ENCODE measurements at regions not wholly inside any gene's neighbourhood (a gene's known extent, or its start where the extent isn't known, plus 50 kb on each side); places are given as distances from the start of the nearest gene placed in this dataset.

GRCh38 chr10:1893941-1894340 is 156.6 kb upstream of the ADARB2 start:
- TF ChIP-seq CTCF (IDR thresholded peaks at IDR 0.05; ENCODE audit: low read depth, low read length, missing control alignments) = no peak
- DNase-seq (ENCODE audit: extremely low read depth, low read depth) = no peak
- H3K4me3 ChIP-seq (replicated peaks; ENCODE audit: low read depth, low read length) = no peak overlapping the region

- no peak for TF ChIP-seq CTCF (IDR thresholded peaks at IDR 0.05; ENCODE audit: low read depth, low read length, missing control alignments)
- no peak for DNase-seq (ENCODE audit: extremely low read depth, low read depth)
- no peak overlapping the region for H3K4me3 ChIP-seq (replicated peaks; ENCODE audit: low read depth, low read length)
These were observed 148.7 kb upstream of the ADARB2 start for GRCh38 chr10:1886039-1886438.

- DNase-seq (ENCODE audit: extremely low read depth, low read depth) = no peak
- no peak overlapping the region for H3K4me3 ChIP-seq (replicated peaks; ENCODE audit: low read depth, low read length)
- no peak for TF ChIP-seq CTCF (IDR thresholded peaks at IDR 0.05; ENCODE audit: low read depth, low read length, missing control alignments)
These were observed 145.4 kb upstream of the ADARB2 start for GRCh38 chr10:1882728-1883127.

GRCh38 chr10:1882180-1882579 is 144.9 kb upstream of the ADARB2 start:
- no peak overlapping the region for H3K4me3 ChIP-seq (replicated peaks; ENCODE audit: low read depth, low read length)
- TF ChIP-seq CTCF (IDR thresholded peaks at IDR 0.05; ENCODE audit: low read depth, low read length, missing control alignments) = no peak
- DNase-seq (ENCODE audit: extremely low read depth, low read depth) = no peak

- no peak for TF ChIP-seq CTCF (IDR thresholded peaks at IDR 0.05; ENCODE audit: low read depth, low read length, missing control alignments)
- no peak overlapping the region for H3K4me3 ChIP-seq (replicated peaks; ENCODE audit: low read depth, low read length)
- no peak for DNase-seq (ENCODE audit: extremely low read depth, low read depth)
These were observed 144.3 kb upstream of the ADARB2 start for GRCh38 chr10:1881636-1882035.

- no peak for TF ChIP-seq CTCF (IDR thresholded peaks at IDR 0.05; ENCODE audit: low read depth, low read length, missing control alignments)
- no peak for DNase-seq (ENCODE audit: extremely low read depth, low read depth)
- no peak overlapping the region for H3K4me3 ChIP-seq (replicated peaks; ENCODE audit: low read depth, low read length)
These were observed 137.2 kb upstream of the ADARB2 start for GRCh38 chr10:1874533-1874932.

- no peak for TF ChIP-seq CTCF (IDR thresholded peaks at IDR 0.05; ENCODE audit: low read depth, low read length, missing control alignments)
- no peak overlapping the region for H3K4me3 ChIP-seq (replicated peaks; ENCODE audit: low read depth, low read length)
- DNase-seq (ENCODE audit: extremely low read depth, low read depth) = no peak
These were observed 136.5 kb upstream of the ADARB2 start for GRCh38 chr10:1873661-1874315.

All from HFF-Myc (cell line).